HCT116 (cell line): ENCODE measurements at regions not wholly inside any gene's neighbourhood (a gene's known extent, or its start where the extent isn't known, plus 50 kb on each side); places are given as distances from the start of the nearest gene placed in this dataset.

Experiments
- ATAC-seq: fragments of 200-7000 bp; cut with Tn5 transposase; 2 replicates; pipeline ENCODE4 v1.9.1; 2020; ENCODE audit warnings: mild to moderate bottlenecking, moderate library complexity
- BruUV-seq: library from RNA; stranded (reverse); fragments of 400-500 nt; replicated peaks from 2 replicates; lab custom pipeline; 2021; lab: Mats Ljungman, UMichigan
- CTCF ChIA-PET: fragments of 300-600 bp; sonication (Branson Sonifier 250); formaldehyde crosslinking; loops from one replicate; lab custom pipeline; 2021; ENCODE audit warnings: antibody characterized with exemption; lab: Charles Lee
- POLR2A ChIA-PET: fragments of 300-600, 350-600 bp; sonication (Branson Sonifier 250); formaldehyde crosslinking; loops from one replicate; lab custom pipeline; 2021; ENCODE audit warnings: antibody characterized with exemption; lab: Charles Lee
- RAD21 ChIA-PET, 2 experiments: fragments of 300-600 bp; sonication (Branson Sonifier 250); formaldehyde crosslinking; loops; one replicate each; lab custom pipeline; 2023; ENCODE audit warnings: low total read pairs in 2 of 2; ENCODE audit not compliant: uncharacterized antibody in 2 of 2, unreplicated experiment in 2 of 2, low non-redundant PET in 1 of 2; lab: Charles Lee
- DNase-seq: peaks from one replicate; pipeline ENCODE4 v3.0.0-alpha.2; 2010; ENCODE audit warnings: low read depth, low spot score
- H2AFZ ChIP-seq: fragments of 200-600 bp; shearing (Covaris generic), sonication (generic); 2 replicates; pipeline ENCODE4 v1.6.1; 2017; ENCODE audit warnings: low read depth, mixed run types, mixed read lengths, antibody characterized with exemption, low read length; ENCODE audit not compliant: poor library complexity, severe bottlenecking
- H3K27ac ChIP-seq: 2 replicates; pipeline ENCODE4 v1.5.1; 2012; ENCODE audit warnings: low read depth, low read length
- H3K27me3 ChIP-seq: fragments of 200-600 bp; sonication (generic); 2 replicates; pipeline ENCODE4 v1.6.1; 2016; ENCODE audit warnings: mixed run types, low read length, mixed read lengths; ENCODE audit not compliant: insufficient read depth
- H3K36me3 ChIP-seq, 2 experiments: fragments of 200-500 bp in 1 of 2; fragments of 200-600 bp in 1 of 2; sonication (Bioruptor generic) in 1 of 2; sonication (generic) in 1 of 2; 2 replicates each; pipeline versions ENCODE4 v1.5.1 to v1.6.1; 2014 to 2016; ENCODE audit warnings: low read length in 2 of 2, inconsistent platforms in 1 of 2, mixed read lengths in 1 of 2, mixed run types in 1 of 2; ENCODE audit not compliant: insufficient read depth in 2 of 2, control insufficient read depth in 1 of 2
- H3K4me1 ChIP-seq, 2 experiments: fragments of 200-600 bp in 1 of 2; sonication (generic) in 1 of 2; 2 replicates each; pipeline versions ENCODE4 v1.5.1 to v1.6.1; 2012 to 2017; ENCODE audit warnings: low read length in 2 of 2, inconsistent platforms in 1 of 2, mild to moderate bottlenecking in 1 of 2, mixed read lengths in 1 of 2, mixed run types in 1 of 2, moderate library complexity in 1 of 2; ENCODE audit not compliant: insufficient read depth in 2 of 2, control insufficient read depth in 1 of 2
- H3K4me2 ChIP-seq: fragments of 200-600 bp; sonication (generic); 2 replicates; pipeline ENCODE4 v1.6.1; 2017; ENCODE audit warnings: mixed run types, low read length, mixed read lengths
- H3K4me3 ChIP-seq, 2 experiments: fragments of 200-600 bp in 1 of 2; sonication (generic) in 1 of 2; replicated peaks in 1 of 2; 2 replicates each; pipeline ENCODE4 v1.5.1; 2011 to 2016; ENCODE audit warnings: low read length in 2 of 2, control low read depth in 1 of 2, low read depth in 1 of 2, mild to moderate bottlenecking in 1 of 2, mixed read lengths in 1 of 2, mixed run types in 1 of 2
- H3K79me2 ChIP-seq: fragments of 200-600 bp; sonication (generic); 2 replicates; pipeline ENCODE4 v1.6.1; 2017; ENCODE audit warnings: mild to moderate bottlenecking, mixed run types, low read length, moderate library complexity, mixed read lengths; ENCODE audit not compliant: insufficient read depth
- H3K9ac ChIP-seq: fragments of 200-600 bp; sonication (generic); 2 replicates; pipeline ENCODE4 v1.6.1; 2016; ENCODE audit warnings: low read length, mixed read lengths
- H3K9me2 ChIP-seq: fragments of 200-600 bp; sonication (generic), shearing (Covaris generic); 2 replicates; pipeline ENCODE4 v1.6.1; 2017; ENCODE audit warnings: mixed run types, mild to moderate bottlenecking, moderate library complexity; ENCODE audit not compliant: insufficient read depth
- H3K9me3 ChIP-seq, 2 experiments: fragments of 200-500 bp in 1 of 2; fragments of 200-600 bp in 1 of 2; sonication (Bioruptor generic) in 1 of 2; sonication (generic) in 1 of 2; 2 replicates each; pipeline ENCODE4 v1.6.1; 2014 to 2017; ENCODE audit warnings: low read length in 2 of 2, mixed read lengths in 2 of 2, inconsistent platforms in 1 of 2, low read depth in 1 of 2, mild to moderate bottlenecking in 1 of 2, mixed run types in 1 of 2, moderate library complexity in 1 of 2; ENCODE audit not compliant: control insufficient read depth in 1 of 2, insufficient read depth in 1 of 2
- H4K20me1 ChIP-seq: fragments of 200-600 bp; sonication (generic), shearing (Covaris generic); 2 replicates; pipeline ENCODE4 v1.6.1; 2017; ENCODE audit warnings: mixed run types, mild to moderate bottlenecking, moderate library complexity; ENCODE audit not compliant: insufficient read depth
- CEBPB ChIP-seq: IDR thresholded peaks from 2 replicates; pipeline ENCODE4 v1.6.1; 2012; ENCODE audit warnings: low read depth
- EZH2 ChIP-seq: fragments of 200-600 bp; sonication (generic); IDR thresholded peaks from 2 replicates; pipeline ENCODE4 v1.6.1; 2017; ENCODE audit warnings: antibody characterized with exemption, mixed run types
- EZH2phosphoT487 ChIP-seq: fragments of 200-600 bp; IDR thresholded peaks from 2 replicates; pipeline ENCODE4 v1.6.1; 2018; ENCODE audit warnings: antibody characterized with exemption, borderline replicate concordance
- FOSL1 ChIP-seq: IDR thresholded peaks from 2 replicates; pipeline ENCODE4 v1.6.1; 2012; ENCODE audit warnings: low read depth
- JUND ChIP-seq: IDR thresholded peaks from 2 replicates; pipeline ENCODE4 v1.6.1; 2012
- POLR2A ChIP-seq: IDR thresholded peaks from 2 replicates; pipeline ENCODE4 v1.7.0; 2011; ENCODE audit warnings: borderline replicate concordance; ENCODE audit not compliant: insufficient read depth, insufficient read length; ENCODE audit errors: extremely low read depth
- POLR2AphosphoS5 ChIP-seq: IDR thresholded peaks from 2 replicates; pipeline ENCODE4 v1.6.1; 2011; ENCODE audit warnings: mild to moderate bottlenecking, low read depth, low read length, moderate library complexity
- SIN3A ChIP-seq: IDR thresholded peaks from 2 replicates; pipeline ENCODE4 v1.6.1; 2012; ENCODE audit warnings: low read depth
- TCF7L2 ChIP-seq: IDR thresholded peaks from 2 replicates; pipeline ENCODE4 v1.7.0; 2011; ENCODE audit warnings: borderline replicate concordance, inconsistent platforms; ENCODE audit not compliant: insufficient read depth, insufficient read length; ENCODE audit errors: extremely low read depth
- ZNF274 ChIP-seq: fragments of 200-500 bp; sonication (Bioruptor generic); IDR thresholded peaks from 2 replicates; pipeline ENCODE4 v1.6.1; 2014; ENCODE audit warnings: mild to moderate bottlenecking, low read depth, low read length, inconsistent platforms
- intact Hi-C: fragments of 100-400 bp; cut with micrococcal nuclease; formaldehyde crosslinking; loops from 2 replicates; pipeline ENCODE4 v1.10.0; 2022
- TF ChIP-seq, protein P1 (sequence below): IDR thresholded peaks from 2 replicates; pipeline ENCODE4 v1.6.1; 2011; ENCODE audit warnings: mild to moderate bottlenecking, low read length, moderate library complexity; ENCODE audit not compliant: insufficient replicate concordance; ENCODE audit errors: extremely low read depth
- TF ChIP-seq, protein P2 (sequence below): IDR thresholded peaks from 2 replicates; pipeline ENCODE4 v1.6.1; 2012; ENCODE audit warnings: low read depth
- TF ChIP-seq, protein P3 (sequence below): IDR thresholded peaks from 2 replicates; pipeline ENCODE4 v1.6.1; 2012
- TF ChIP-seq, protein P4 (sequence below), 3 experiments: fragments of 200-600 bp in 1 of 3; sonication (generic) in 1 of 3; IDR thresholded peaks in 2 of 3; conservative IDR thresholded peaks in 1 of 3; 2 replicates each; pipeline ENCODE4 v1.5.1; 2012 to 2017; ENCODE audit warnings: low read depth in 2 of 3, low read length in 2 of 3, antibody characterized with exemption in 1 of 3, borderline replicate concordance in 1 of 3, control low read depth in 1 of 3, mild to moderate bottlenecking in 1 of 3, mixed read lengths in 1 of 3, mixed run types in 1 of 3, moderate library complexity in 1 of 3; ENCODE audit not compliant: insufficient read depth in 1 of 3

DNA sequence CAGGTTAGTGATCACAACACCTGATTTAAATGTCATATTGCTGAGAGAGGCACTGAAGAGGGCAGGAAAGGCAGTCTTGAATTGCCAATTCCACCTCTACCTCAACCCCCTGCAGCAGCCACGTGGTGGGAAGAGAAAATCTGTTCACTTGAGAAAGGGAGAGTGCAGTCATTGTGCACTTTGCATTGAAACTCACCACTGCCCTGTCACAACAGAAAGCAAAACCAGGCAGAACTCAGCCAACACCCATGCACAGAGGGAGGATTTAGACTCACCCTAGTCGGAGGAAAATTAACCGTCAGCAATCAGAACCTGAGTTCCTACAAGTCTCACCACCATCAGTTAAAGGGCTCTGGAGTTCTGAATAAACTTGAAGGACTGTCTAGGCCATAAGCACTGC is 1040.2 kb downstream of the HACE1 start (continued):
- TF ChIP-seq, protein P1, sequence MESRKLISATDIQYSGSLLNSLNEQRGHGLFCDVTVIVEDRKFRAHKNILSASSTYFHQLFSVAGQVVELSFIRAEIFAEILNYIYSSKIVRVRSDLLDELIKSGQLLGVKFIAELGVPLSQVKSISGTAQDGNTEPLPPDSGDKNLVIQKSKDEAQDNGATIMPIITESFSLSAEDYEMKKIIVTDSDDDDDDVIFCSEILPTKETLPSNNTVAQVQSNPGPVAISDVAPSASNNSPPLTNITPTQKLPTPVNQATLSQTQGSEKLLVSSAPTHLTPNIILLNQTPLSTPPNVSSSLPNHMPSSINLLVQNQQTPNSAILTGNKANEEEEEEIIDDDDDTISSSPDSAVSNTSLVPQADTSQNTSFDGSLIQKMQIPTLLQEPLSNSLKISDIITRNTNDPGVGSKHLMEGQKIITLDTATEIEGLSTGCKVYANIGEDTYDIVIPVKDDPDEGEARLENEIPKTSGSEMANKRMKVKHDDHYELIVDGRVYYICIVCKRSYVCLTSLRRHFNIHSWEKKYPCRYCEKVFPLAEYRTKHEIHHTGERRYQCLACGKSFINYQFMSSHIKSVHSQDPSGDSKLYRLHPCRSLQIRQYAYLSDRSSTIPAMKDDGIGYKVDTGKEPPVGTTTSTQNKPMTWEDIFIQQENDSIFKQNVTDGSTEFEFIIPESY, result no peak
- no peak for TF ChIP-seq ZNF274

DNA sequence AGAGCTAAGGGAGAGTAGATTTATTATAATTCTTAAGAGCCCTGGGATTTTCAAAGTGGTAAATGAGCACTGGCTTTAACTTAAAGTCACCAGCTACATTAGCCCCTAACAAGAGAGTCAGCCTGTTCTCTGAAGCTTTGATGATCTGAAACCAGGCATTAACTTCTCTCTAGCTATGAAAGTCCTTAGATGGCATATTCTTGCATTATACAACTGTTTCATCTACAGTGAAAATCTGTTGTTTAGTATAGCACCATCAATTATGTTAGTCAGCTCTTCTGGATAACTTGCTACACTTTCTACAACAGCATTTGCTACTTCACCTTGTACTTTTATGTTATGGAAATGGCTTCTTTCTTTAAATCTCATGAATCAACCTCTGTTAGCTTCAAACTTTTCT is 1046.7 kb downstream of the HACE1 start:
- H3K36me3 ChIP-seq, result no peaks in the 10 kb centered on the region
- CTCF ChIA-PET, result interaction anchor here (1.6 kb wide), 1 partner anchor 15 kb away, joined by 5 read pairs; no protein-coding TSS in a partner anchor
- intact Hi-C loops, result no loop called here

More for the DNA sequence above, 1046.7 kb downstream of the HACE1 start:
- Histone ChIP-seq H2AFZ (no peak overlapping the region), H3K79me2 (no peaks in the 10 kb centered on the region), H3K4me3 (no peak overlapping the region), H3K4me1 (no peaks in the 10 kb centered on the region), H3K9ac (no peak overlapping the region), H3K27ac (no peak overlapping the region), H3K9me3 (no peaks in the 10 kb centered on the region), H3K9me2 (no peaks in the 10 kb centered on the region), H3K4me2 (no peak overlapping the region), H4K20me1 (no peaks in the 10 kb centered on the region), H3K27me3 (no peaks in the 10 kb centered on the region)
- ChIA-PET POLR2A (no interaction called here), RAD21 (no interaction called here)
- TF ChIP-seq TCF7L2 (no peak), CEBPB (no peak), EZH2 (no peak), POLR2A (no peak), ZNF274 (no peak), FOSL1 (no peak), JUND (no peak), EZH2phosphoT487 (no peak), POLR2AphosphoS5 (no peak), SIN3A (no peak)
- TF ChIP-seq, protein P2, sequence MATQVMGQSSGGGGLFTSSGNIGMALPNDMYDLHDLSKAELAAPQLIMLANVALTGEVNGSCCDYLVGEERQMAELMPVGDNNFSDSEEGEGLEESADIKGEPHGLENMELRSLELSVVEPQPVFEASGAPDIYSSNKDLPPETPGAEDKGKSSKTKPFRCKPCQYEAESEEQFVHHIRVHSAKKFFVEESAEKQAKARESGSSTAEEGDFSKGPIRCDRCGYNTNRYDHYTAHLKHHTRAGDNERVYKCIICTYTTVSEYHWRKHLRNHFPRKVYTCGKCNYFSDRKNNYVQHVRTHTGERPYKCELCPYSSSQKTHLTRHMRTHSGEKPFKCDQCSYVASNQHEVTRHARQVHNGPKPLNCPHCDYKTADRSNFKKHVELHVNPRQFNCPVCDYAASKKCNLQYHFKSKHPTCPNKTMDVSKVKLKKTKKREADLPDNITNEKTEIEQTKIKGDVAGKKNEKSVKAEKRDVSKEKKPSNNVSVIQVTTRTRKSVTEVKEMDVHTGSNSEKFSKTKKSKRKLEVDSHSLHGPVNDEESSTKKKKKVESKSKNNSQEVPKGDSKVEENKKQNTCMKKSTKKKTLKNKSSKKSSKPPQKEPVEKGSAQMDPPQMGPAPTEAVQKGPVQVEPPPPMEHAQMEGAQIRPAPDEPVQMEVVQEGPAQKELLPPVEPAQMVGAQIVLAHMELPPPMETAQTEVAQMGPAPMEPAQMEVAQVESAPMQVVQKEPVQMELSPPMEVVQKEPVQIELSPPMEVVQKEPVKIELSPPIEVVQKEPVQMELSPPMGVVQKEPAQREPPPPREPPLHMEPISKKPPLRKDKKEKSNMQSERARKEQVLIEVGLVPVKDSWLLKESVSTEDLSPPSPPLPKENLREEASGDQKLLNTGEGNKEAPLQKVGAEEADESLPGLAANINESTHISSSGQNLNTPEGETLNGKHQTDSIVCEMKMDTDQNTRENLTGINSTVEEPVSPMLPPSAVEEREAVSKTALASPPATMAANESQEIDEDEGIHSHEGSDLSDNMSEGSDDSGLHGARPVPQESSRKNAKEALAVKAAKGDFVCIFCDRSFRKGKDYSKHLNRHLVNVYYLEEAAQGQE, result no peak
- TF ChIP-seq, protein P3, sequence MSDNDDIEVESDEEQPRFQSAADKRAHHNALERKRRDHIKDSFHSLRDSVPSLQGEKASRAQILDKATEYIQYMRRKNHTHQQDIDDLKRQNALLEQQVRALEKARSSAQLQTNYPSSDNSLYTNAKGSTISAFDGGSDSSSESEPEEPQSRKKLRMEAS, result no peak
- TF ChIP-seq, protein P4, sequence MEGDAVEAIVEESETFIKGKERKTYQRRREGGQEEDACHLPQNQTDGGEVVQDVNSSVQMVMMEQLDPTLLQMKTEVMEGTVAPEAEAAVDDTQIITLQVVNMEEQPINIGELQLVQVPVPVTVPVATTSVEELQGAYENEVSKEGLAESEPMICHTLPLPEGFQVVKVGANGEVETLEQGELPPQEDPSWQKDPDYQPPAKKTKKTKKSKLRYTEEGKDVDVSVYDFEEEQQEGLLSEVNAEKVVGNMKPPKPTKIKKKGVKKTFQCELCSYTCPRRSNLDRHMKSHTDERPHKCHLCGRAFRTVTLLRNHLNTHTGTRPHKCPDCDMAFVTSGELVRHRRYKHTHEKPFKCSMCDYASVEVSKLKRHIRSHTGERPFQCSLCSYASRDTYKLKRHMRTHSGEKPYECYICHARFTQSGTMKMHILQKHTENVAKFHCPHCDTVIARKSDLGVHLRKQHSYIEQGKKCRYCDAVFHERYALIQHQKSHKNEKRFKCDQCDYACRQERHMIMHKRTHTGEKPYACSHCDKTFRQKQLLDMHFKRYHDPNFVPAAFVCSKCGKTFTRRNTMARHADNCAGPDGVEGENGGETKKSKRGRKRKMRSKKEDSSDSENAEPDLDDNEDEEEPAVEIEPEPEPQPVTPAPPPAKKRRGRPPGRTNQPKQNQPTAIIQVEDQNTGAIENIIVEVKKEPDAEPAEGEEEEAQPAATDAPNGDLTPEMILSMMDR (IDR thresholded peaks at IDR 0.05 in 2 of 3, conservative IDR thresholded peaks at IDR 0.05 in 1 of 3; ENCODE audit: borderline replicate concordance in 1 of 3, insufficient read depth in 1 of 3, low read depth in 2 of 3, low read length in 2 of 3), result no peak
- DNase-seq, result no peak
- no TSS peak for BruUV-seq
- no peak for ATAC-seq
